HEK293 (cell line): ENCODE measurements at regions not wholly inside any gene's neighbourhood (a gene's known extent, or its start where the extent isn't known, plus 50 kb on each side); places are given as distances from the start of the nearest gene placed in this dataset.

Source experiments
- CTCF ChIA-PET: fragments of 350-600 bp; formaldehyde crosslinking; extraction: SDS; loops from one replicate; lab custom pipeline; 2021; ENCODE audit warnings: antibody characterized with exemption; lab: Yijun Ruan, JAX
- POLR2A ChIA-PET: fragments of 300-600 bp; formaldehyde crosslinking; extraction: SDS; loops from one replicate; lab custom pipeline; 2020; ENCODE audit warnings: antibody characterized with exemption, inconsistent platforms; lab: Yijun Ruan, JAX
- H3K27ac ChIP-seq: fragments of 200-500 bp; sonication (Bioruptor generic); 2 replicates; pipeline ENCODE4 v1.5.1; 2014; ENCODE audit warnings: low read depth, low read length, control low read depth, inconsistent platforms; ENCODE audit errors: extremely low read depth
- H3K36me3 ChIP-seq, 2 experiments: fragments of 200-500 bp in 1 of 2; sonication (Bioruptor generic) in 1 of 2; 1 replicate in 1 of 2; 2 replicates in 1 of 2; pipeline ENCODE4 v1.5.1; 2014 to 2017; ENCODE audit warnings: inconsistent platforms in 2 of 2, low read length in 2 of 2; ENCODE audit not compliant: control insufficient read depth in 2 of 2, insufficient read depth in 1 of 2
- H3K4me1 ChIP-seq: fragments of 200-500 bp; sonication (Bioruptor generic); 2 replicates; pipeline ENCODE4 v1.5.1; 2014; ENCODE audit warnings: mild to moderate bottlenecking, low read length, inconsistent platforms; ENCODE audit not compliant: control insufficient read depth, insufficient read depth
- H3K4me3 ChIP-seq: 2 replicates; pipeline ENCODE4 v1.5.1; 2011; ENCODE audit warnings: low read depth, mild to moderate bottlenecking, control low read depth, low read length, moderate library complexity
- H3K9me3 ChIP-seq: fragments of 200-500 bp; sonication (Bioruptor generic); 2 replicates; pipeline ENCODE4 v1.5.1; 2014; ENCODE audit warnings: low read depth, low read length, inconsistent platforms; ENCODE audit not compliant: control insufficient read depth, insufficient read depth
- FEZF1 ChIP-seq: fragments of 450-650 bp; formaldehyde crosslinking; IDR thresholded peaks from 2 replicates; pipeline ENCODE4 v1.5.1; 2016; ENCODE audit warnings: missing biosample characterization, missing genetic modification characterization
- HOXA7 ChIP-seq: sonication (generic); formaldehyde crosslinking; IDR thresholded peaks from 2 replicates; pipeline ENCODE4 v1.8.1; 2022; ENCODE audit warnings: missing genetic modification reagents, borderline replicate concordance
- KLF16 ChIP-seq: fragments of 450-650 bp; formaldehyde crosslinking; IDR thresholded peaks from 2 replicates; pipeline ENCODE4 v1.5.1; 2017; ENCODE audit warnings: missing biosample characterization, missing genetic modification characterization
- KLF9 ChIP-seq: fragments of 450-650 bp; formaldehyde crosslinking; IDR thresholded peaks from 2 replicates; pipeline ENCODE4 v1.5.1; 2016; ENCODE audit warnings: missing biosample characterization, missing genetic modification characterization, low read depth
- PRDM6 ChIP-seq: fragments of 450-650 bp; formaldehyde crosslinking; IDR thresholded peaks from 2 replicates; pipeline ENCODE4 v1.5.1; 2017; ENCODE audit warnings: missing biosample characterization, missing genetic modification characterization
- RBAK ChIP-seq: fragments of 450-650 bp; formaldehyde crosslinking; IDR thresholded peaks from 2 replicates; pipeline ENCODE4 v1.5.1; 2016; ENCODE audit warnings: missing biosample characterization, missing genetic modification characterization
- YY1 ChIP-seq: fragments of 450-650 bp; formaldehyde crosslinking; IDR thresholded peaks from 2 replicates; pipeline ENCODE4 v1.5.1; 2018; ENCODE audit warnings: missing biosample characterization, missing genetic modification characterization
- YY2 ChIP-seq: fragments of 450-650 bp; formaldehyde crosslinking; IDR thresholded peaks from 2 replicates; pipeline ENCODE4 v1.5.1; 2016; ENCODE audit warnings: missing biosample characterization, missing genetic modification characterization
- ZBTB49 ChIP-seq: fragments of 450-650 bp; formaldehyde crosslinking; IDR thresholded peaks from 2 replicates; pipeline ENCODE4 v1.5.1; 2016; ENCODE audit warnings: missing biosample characterization, missing genetic modification characterization, low read depth
- ZFP69B ChIP-seq: fragments of 450-650 bp; formaldehyde crosslinking; IDR thresholded peaks from 2 replicates; pipeline ENCODE4 v1.5.1; 2016; ENCODE audit warnings: missing biosample characterization, missing genetic modification characterization
- ZNF16 ChIP-seq: fragments of 450-650 bp; formaldehyde crosslinking; IDR thresholded peaks from 2 replicates; pipeline ENCODE4 v1.5.1; 2016; ENCODE audit warnings: low read depth, missing biosample characterization, missing genetic modification characterization
- ZNF19 ChIP-seq: fragments of 450-650 bp; formaldehyde crosslinking; IDR thresholded peaks from 2 replicates; pipeline ENCODE4; 2016; ENCODE audit warnings: missing biosample characterization, missing genetic modification characterization, low read depth
- ZNF350 ChIP-seq: fragments of 450-650 bp; formaldehyde crosslinking; IDR thresholded peaks from 2 replicates; pipeline ENCODE4 v1.5.0; 2017; ENCODE audit warnings: missing biosample characterization, mild to moderate bottlenecking, missing genetic modification characterization
- ZNF354C ChIP-seq: fragments of 450-650 bp; formaldehyde crosslinking; IDR thresholded peaks from 2 replicates; pipeline ENCODE4 v1.5.1; 2016; ENCODE audit warnings: missing biosample characterization, missing genetic modification characterization, low read depth, borderline replicate concordance
- ZNF366 ChIP-seq: fragments of 450-650 bp; formaldehyde crosslinking; conservative IDR thresholded peaks from 2 replicates; pipeline ENCODE4 v1.5.1; 2016; ENCODE audit warnings: missing biosample characterization, missing genetic modification characterization
- ZNF433 ChIP-seq: fragments of 450-650 bp; formaldehyde crosslinking; IDR thresholded peaks from 2 replicates; pipeline ENCODE4 v1.5.1; 2016; ENCODE audit warnings: missing biosample characterization, missing genetic modification characterization, low read depth
- ZNF664 ChIP-seq: fragments of 450-650 bp; formaldehyde crosslinking; IDR thresholded peaks from 2 replicates; pipeline ENCODE4 v1.5.1; 2016; ENCODE audit warnings: missing biosample characterization, missing genetic modification characterization
- ZNF707 ChIP-seq: fragments of 450-650 bp; formaldehyde crosslinking; IDR thresholded peaks from 2 replicates; pipeline ENCODE4 v1.5.1; 2016; ENCODE audit warnings: missing biosample characterization, missing genetic modification characterization
- ZXDB ChIP-seq: fragments of 450-650 bp; formaldehyde crosslinking; IDR thresholded peaks from 2 replicates; pipeline ENCODE4 v1.5.1; 2016; ENCODE audit warnings: missing biosample characterization, missing genetic modification characterization
- TF ChIP-seq, protein P1 (sequence below): fragments of 450-650 bp; formaldehyde crosslinking; IDR thresholded peaks from 2 replicates; pipeline ENCODE4 v1.5.1; 2016; ENCODE audit warnings: missing biosample characterization, missing genetic modification characterization
- TF ChIP-seq, protein P2 (sequence below): fragments of 450-650 bp; formaldehyde crosslinking; IDR thresholded peaks from 2 replicates; pipeline ENCODE4 v1.5.1; 2016; ENCODE audit warnings: missing biosample characterization, missing genetic modification characterization
- TF ChIP-seq, protein P3 (sequence below): fragments of 450-650 bp; formaldehyde crosslinking; IDR thresholded peaks from 2 replicates; pipeline ENCODE4 v1.5.1; 2016; ENCODE audit warnings: missing biosample characterization, missing genetic modification characterization

DNA sequence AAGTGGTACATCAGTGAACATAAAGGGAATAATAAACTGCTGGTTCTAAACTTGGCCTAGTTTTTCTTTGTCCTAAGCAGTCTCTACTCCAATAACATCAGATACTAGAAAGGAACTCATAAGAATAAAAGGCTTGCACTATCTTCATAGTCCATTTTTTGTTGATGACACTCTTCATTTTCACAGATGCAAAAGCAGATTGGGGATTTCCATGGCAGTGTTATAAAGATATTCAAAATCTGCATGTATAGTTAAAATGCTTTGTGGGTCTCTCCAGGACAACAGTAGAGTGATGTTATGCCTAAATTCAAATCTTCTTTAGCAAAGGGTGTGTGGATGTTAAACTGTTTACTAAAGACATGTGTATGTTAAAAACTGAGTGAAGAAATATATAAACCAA, 745.8 kb downstream of the TRHDE start:
- ChIA-PET CTCF (no interaction called here), POLR2A (no interaction called here)
- Histone ChIP-seq H3K4me3 (no peak overlapping the region), H3K27ac (no peak overlapping the region), H3K36me3 (no peaks in the 10 kb centered on the region), H3K4me1 (no peaks in the 10 kb centered on the region), H3K9me3 (no peaks in the 10 kb centered on the region)
- TF ChIP-seq KLF9 (tag by site-specific recombination) (no peak), ZFP69B (no peak), ZNF433 (tag by site-specific recombination) (no peak), ZNF354C (tag by site-specific recombination) (no peak), HOXA7 (CRISPR knock-in tag) (no peak), ZNF366 (tag by site-specific recombination) (no peak), ZNF350 (tag by site-specific recombination) (no peak), ZNF664 (no peak), RBAK (tag by site-specific recombination) (no peak), ZNF19 (tag by site-specific recombination) (no peak), YY1 (tag by site-specific recombination) (no peak), YY2 (tag by site-specific recombination) (no peak), ZNF16 (tag by site-specific recombination) (no peak), ZXDB (no peak), PRDM6 (tag by site-specific recombination) (no peak), ZNF707 (no peak), KLF16 (tag by site-specific recombination) (no peak)
- TF ChIP-seq, protein P1, sequence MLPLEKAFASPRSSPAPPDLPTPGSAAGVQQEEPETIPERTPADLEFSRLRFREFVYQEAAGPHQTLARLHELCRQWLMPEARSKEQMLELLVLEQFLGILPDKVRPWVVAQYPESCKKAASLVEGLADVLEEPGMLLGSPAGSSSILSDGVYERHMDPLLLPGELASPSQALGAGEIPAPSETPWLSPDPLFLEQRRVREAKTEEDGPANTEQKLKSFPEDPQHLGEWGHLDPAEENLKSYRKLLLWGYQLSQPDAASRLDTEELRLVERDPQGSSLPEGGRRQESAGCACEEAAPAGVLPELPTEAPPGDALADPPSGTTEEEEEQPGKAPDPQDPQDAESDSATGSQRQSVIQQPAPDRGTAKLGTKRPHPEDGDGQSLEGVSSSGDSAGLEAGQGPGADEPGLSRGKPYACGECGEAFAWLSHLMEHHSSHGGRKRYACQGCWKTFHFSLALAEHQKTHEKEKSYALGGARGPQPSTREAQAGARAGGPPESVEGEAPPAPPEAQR (tag by site-specific recombination) = no peak
- TF ChIP-seq, protein P2, sequence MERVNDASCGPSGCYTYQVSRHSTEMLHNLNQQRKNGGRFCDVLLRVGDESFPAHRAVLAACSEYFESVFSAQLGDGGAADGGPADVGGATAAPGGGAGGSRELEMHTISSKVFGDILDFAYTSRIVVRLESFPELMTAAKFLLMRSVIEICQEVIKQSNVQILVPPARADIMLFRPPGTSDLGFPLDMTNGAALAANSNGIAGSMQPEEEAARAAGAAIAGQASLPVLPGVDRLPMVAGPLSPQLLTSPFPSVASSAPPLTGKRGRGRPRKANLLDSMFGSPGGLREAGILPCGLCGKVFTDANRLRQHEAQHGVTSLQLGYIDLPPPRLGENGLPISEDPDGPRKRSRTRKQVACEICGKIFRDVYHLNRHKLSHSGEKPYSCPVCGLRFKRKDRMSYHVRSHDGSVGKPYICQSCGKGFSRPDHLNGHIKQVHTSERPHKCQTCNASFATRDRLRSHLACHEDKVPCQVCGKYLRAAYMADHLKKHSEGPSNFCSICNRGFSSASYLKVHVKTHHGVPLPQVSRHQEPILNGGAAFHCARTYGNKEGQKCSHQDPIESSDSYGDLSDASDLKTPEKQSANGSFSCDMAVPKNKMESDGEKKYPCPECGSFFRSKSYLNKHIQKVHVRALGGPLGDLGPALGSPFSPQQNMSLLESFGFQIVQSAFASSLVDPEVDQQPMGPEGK (tag by site-specific recombination) = no peak

GRCh38 chr12:73053893-73054292, 781.7 kb downstream of the TRHDE start:
- POLR2A ChIA-PET = no interaction called here
- H3K9me3 ChIP-seq = no peaks in the 10 kb centered on the region
- TF ChIP-seq ZBTB49 (tag by site-specific recombination) (no peak), FEZF1 (tag by site-specific recombination) (no peak)
- TF ChIP-seq, protein P3, sequence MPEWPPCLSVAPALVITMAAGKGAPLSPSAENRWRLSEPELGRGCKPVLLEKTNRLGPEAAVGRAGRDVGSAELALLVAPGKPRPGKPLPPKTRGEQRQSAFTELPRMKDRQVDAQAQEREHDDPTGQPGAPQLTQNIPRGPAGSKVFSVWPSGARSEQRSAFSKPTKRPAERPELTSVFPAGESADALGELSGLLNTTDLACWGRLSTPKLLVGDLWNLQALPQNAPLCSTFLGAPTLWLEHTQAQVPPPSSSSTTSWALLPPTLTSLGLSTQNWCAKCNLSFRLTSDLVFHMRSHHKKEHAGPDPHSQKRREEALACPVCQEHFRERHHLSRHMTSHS = no peak
- TF ChIP-seq, all 188 proteins: peak for 0
- CTCF ChIA-PET = no interaction called here
- Histone ChIP-seq H3K4me3 (no peak overlapping the region), H3K36me3 (no peaks in the 10 kb centered on the region), H3K4me1 (no peaks in the 10 kb centered on the region), H3K27ac (no peak overlapping the region)
